Thoracic aorta (tissue), 2 donors: ENCODE measurements at regions not wholly inside any gene's neighbourhood (a gene's known extent, or its start where the extent isn't known, plus 50 kb on each side); places are given as distances from the start of the nearest gene placed in this dataset.
"Not testable (repeated sequence)": the region's sequence is repeated elsewhere in the genome, so short reads cannot be mapped to it uniquely, and the experiment has no call there.

Source experiments
- ATAC-seq: fragments of 150-250 bp; one replicate; pipeline ENCODE4 v1.8.0; 2017; ENCODE audit warnings: low read depth; ENCODE audit not compliant: insufficient number of reproducible peaks, low FRiP score
- DNase-seq: peaks from one replicate; pipeline ENCODE4 v3.0.0-alpha.2; 2020; ENCODE audit warnings: low spot score
- H3K27ac ChIP-seq, 2 donors: fragments of 200-600 bp; sonication (generic); 1 replicate in 1 of 2; 2 replicates in 1 of 2; pipeline ENCODE4 v1.5.1; 2016; ENCODE audit warnings: mild to moderate bottlenecking in 2 of 2, moderate library complexity in 2 of 2
- H3K27me3 ChIP-seq: fragments of 200-600 bp; sonication (generic); replicated peaks from 2 replicates; pipeline ENCODE4 v1.6.0; 2016; ENCODE audit warnings: mild to moderate bottlenecking; ENCODE audit not compliant: insufficient read depth
- H3K36me3 ChIP-seq: fragments of 200-600 bp; sonication (generic); one replicate; pipeline ENCODE4 v1.5.1; 2016
- H3K4me1 ChIP-seq, 2 donors: fragments of 200-600 bp; sonication (generic); 1 replicate in 1 of 2; 2 replicates in 1 of 2; pipeline versions ENCODE4 v1.5.1 to v1.6.0; 2016; ENCODE audit warnings: low read depth in 2 of 2, mild to moderate bottlenecking in 1 of 2; ENCODE audit not compliant: control insufficient read depth in 1 of 2
- H3K4me3 ChIP-seq: fragments of 200-600 bp; sonication (generic); 2 replicates; pipeline ENCODE4 v1.5.1; 2016; ENCODE audit warnings: mild to moderate bottlenecking
- H3K9me3 ChIP-seq: fragments of 200-600 bp; sonication (generic); 2 replicates; pipeline ENCODE4 v1.5.1; 2016
- TF ChIP-seq, protein P1 (sequence below): fragments of 200-600 bp; sonication (generic); IDR thresholded peaks from one replicate; pipeline ENCODE4 v1.5.1; 2019; ENCODE audit warnings: antibody characterized with exemption

DNA sequence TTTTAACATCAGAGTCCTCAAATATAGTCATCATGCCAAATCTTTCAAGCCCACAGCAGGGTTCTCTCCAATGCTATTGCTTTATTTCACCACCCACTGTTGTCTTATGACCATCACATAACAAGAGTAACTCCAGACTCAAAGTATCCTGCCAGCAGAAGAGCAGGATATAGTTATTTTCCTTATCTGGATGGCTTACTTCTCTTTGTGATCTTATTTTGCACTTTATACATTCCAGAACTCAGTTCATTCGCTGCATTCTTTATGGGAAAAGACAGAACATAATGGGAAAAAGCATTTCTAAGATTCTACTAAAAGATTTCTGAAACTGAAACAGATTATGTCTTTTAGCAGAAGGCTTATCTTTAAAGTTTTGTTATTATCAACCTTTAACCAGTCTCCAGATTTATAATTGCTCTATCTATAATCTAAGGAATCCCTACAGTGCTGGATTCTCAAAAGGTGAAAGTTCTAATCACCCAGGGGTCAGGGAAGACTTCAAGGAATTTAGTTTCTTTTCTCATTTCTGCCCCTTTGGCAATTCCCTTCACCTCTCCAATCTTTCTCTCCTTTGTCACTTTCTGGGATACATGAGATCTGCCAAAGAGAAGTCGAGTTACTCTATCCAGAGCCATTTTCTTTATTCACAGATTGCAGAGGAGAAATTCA is 190.4 kb downstream of the TPBG start:
- H3K27me3 ChIP-seq, result no peaks in the 10 kb centered on the region
- DNase-seq, result no peak
- no peaks in the 10 kb centered on the region for H3K36me3 ChIP-seq
- TF ChIP-seq, protein P1, sequence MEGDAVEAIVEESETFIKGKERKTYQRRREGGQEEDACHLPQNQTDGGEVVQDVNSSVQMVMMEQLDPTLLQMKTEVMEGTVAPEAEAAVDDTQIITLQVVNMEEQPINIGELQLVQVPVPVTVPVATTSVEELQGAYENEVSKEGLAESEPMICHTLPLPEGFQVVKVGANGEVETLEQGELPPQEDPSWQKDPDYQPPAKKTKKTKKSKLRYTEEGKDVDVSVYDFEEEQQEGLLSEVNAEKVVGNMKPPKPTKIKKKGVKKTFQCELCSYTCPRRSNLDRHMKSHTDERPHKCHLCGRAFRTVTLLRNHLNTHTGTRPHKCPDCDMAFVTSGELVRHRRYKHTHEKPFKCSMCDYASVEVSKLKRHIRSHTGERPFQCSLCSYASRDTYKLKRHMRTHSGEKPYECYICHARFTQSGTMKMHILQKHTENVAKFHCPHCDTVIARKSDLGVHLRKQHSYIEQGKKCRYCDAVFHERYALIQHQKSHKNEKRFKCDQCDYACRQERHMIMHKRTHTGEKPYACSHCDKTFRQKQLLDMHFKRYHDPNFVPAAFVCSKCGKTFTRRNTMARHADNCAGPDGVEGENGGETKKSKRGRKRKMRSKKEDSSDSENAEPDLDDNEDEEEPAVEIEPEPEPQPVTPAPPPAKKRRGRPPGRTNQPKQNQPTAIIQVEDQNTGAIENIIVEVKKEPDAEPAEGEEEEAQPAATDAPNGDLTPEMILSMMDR, result no peak
- no peak for ATAC-seq
- no peaks in the 10 kb centered on the region for H3K9me3 ChIP-seq
- no peaks in the 10 kb centered on the region for H3K4me1 ChIP-seq
- H3K27ac ChIP-seq, result no peak overlapping the region
- H3K4me3 ChIP-seq, result no peak overlapping the region

DNA sequence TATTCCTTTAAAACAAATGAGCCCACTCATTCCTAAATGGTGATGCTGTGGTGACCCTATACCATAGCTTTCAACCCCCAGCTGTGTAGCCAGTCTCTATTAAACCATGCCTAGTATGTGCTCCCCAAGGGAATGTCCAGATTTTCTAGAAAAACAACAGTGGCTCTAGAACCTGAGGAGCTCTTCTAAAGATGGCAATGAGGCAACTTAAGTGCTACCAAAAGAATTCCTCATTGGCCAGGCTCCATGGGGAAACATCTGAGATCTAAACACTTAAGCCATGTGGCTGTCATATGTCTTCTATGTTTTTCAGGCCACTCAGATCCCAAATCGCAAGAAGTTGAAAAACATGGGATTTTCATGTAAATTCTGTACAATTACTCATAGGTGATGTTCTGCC is 191.0 kb downstream of the TPBG start:
- DNase-seq (no peak), ATAC-seq (no peak)
- H3K4me1 ChIP-seq, result no peaks in the 10 kb centered on the region
- TF ChIP-seq, protein P1, result no peak
- no peak overlapping the region for H3K27ac ChIP-seq
- H3K9me3 ChIP-seq, result no peaks in the 10 kb centered on the region
- H3K4me3 ChIP-seq, result no peak overlapping the region
- no peaks in the 10 kb centered on the region for H3K27me3 ChIP-seq
- H3K36me3 ChIP-seq, result no peaks in the 10 kb centered on the region

DNA sequence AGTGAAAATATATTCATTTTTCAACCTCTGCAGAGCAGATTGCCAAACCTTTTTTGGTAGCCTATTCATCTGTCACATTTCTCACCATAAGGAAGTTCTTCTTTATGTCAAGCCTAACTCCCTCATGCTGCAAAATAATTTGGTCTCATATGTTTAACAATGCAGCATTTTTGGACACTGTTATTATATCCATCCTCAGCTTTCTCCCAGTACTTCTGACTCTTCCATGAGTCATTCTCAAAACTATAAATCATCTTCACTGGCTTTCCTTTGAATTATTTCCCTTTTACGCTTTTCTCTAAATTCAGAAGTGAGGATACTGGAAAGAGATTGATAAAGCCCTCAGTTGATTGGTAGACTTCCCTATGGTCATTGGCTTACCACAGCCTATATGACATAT is 192.2 kb downstream of the TPBG start:
- TF ChIP-seq, protein P1, result no peak
- no peak overlapping the region for H3K27ac ChIP-seq
- DNase-seq (no peak), ATAC-seq (no peak)
- no peaks in the 10 kb centered on the region for H3K36me3 ChIP-seq
- no peaks in the 10 kb centered on the region for H3K27me3 ChIP-seq
- H3K9me3 ChIP-seq, result no peaks in the 10 kb centered on the region
- H3K4me1 ChIP-seq, result no peaks in the 10 kb centered on the region
- H3K4me3 ChIP-seq, result no peak overlapping the region

DNA sequence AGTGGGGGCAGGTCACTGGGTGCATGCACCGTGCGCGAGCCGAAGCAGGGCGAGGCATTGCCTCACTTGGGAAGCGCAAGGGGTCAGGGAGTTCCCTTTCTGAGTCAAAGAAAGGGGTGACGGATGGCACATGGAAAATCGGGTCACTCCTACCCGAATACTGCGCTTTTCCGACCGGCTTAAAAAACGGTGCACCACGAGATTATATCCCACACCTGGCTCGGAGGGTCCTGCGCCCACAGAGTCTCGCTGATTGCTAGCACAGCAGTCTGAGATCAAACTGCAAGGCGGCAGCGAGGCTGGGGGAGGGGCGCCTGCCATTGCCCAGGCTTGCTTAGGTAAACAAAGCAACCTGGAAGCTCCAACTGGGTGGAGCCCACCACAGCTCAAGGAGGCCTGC is 194.9 kb downstream of the TPBG start:
- not testable (repeated sequence) for H3K36me3 ChIP-seq, H3K27ac ChIP-seq, DNase-seq, H3K27me3 ChIP-seq, H3K4me1 ChIP-seq, H3K9me3 ChIP-seq, ATAC-seq, H3K4me3 ChIP-seq

DNA sequence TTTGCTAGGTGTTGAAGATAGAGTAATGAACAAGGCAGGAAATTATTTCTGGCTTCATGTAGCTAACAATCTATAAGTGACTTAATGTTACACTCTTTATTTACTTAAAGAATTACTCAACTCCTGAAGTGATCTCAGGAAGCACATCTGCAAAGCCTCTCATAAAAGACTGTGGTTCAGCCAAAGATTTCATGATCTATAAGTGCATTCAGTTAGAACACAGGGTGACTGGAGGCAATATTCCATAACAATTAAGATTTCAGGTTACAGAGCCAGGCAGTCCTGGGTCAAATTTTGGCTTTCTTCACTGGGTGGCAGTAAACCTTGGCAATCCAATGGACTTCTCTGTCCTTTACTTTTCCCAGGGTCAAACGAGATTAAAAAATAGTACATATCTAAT is 204.0 kb downstream of the TPBG start:
- no peaks in the 10 kb centered on the region for H3K4me1 ChIP-seq
- ATAC-seq (no peak), DNase-seq (no peak)
- no peaks in the 10 kb centered on the region for H3K27me3 ChIP-seq
- H3K4me3 ChIP-seq, result no peak overlapping the region
- H3K27ac ChIP-seq, result no peak overlapping the region
- no peaks in the 10 kb centered on the region for H3K9me3 ChIP-seq
- TF ChIP-seq, protein P1, result no peak
- no peaks in the 10 kb centered on the region for H3K36me3 ChIP-seq
